ELR (cell line): ENCODE measurements at regions not wholly inside any gene's neighbourhood (a gene's known extent, or its start where the extent isn't known, plus 50 kb on each side); places are given as distances from the start of the nearest gene placed in this dataset.

ENCODE experiments used
- DNase-seq: peaks from one replicate; pipeline ENCODE4 v3.0.0-alpha.2; 2015; ENCODE audit warnings: low read depth

- DNase-seq: no peak
Observed at GRCh38 chr15:37873336-37873735, 61.1 kb upstream of the TMCO5A start.

GRCh38 chr15:37876900-37877299 is 57.5 kb upstream of the TMCO5A start:
- DNase-seq: peak; percentile 34

GRCh38 chr15:37877851-37878741 is 56.3 kb upstream of the TMCO5A start:
- peak; percentile 87 for DNase-seq

GRCh38 chr15:37880009-37880834 is 54.2 kb upstream of the TMCO5A start:
- peak; percentile 69 for DNase-seq

GRCh38 chr15:37880835-37881153 is 53.6 kb upstream of the TMCO5A start:
- no peak for DNase-seq

- DNase-seq: no peak
Observed at GRCh38 chr15:37881237-37882013, 53.0 kb upstream of the TMCO5A start.

- DNase-seq: no peak
Observed at GRCh38 chr15:37882640-37883039, 51.8 kb upstream of the TMCO5A start.
